IgD-negative memory B cell (primary cell): ENCODE measurements at regions not wholly inside any gene's neighbourhood (a gene's known extent, or its start where the extent isn't known, plus 50 kb on each side); places are given as distances from the start of the nearest gene placed in this dataset.

Source experiments
- H3K27ac Mint-ChIP-seq, 3 donors: one replicate each; pipeline ENCODE4 v1.8.0; 2020 to 2022; ENCODE audit warnings: mild to moderate bottlenecking in 3 of 3, mixed read lengths in 3 of 3, moderate library complexity in 1 of 3
- H3K27me3 Mint-ChIP-seq: one replicate; pipeline ENCODE4 v1.8.0; 2021; ENCODE audit warnings: mixed read lengths
- H3K36me3 Mint-ChIP-seq: one replicate; pipeline ENCODE4 v1.8.0; 2020; ENCODE audit warnings: mild to moderate bottlenecking, mixed read lengths
- H3K4me1 Mint-ChIP-seq, 3 donors: one replicate each; pipeline ENCODE4 v1.8.0; 2020 to 2022; ENCODE audit warnings: mixed read lengths in 3 of 3, mild to moderate bottlenecking in 1 of 3
- H3K4me3 Mint-ChIP-seq, 4 donors: one replicate each; pipeline ENCODE4 v1.8.0; 2020 to 2022; ENCODE audit warnings: mild to moderate bottlenecking in 4 of 4, mixed read lengths in 4 of 4, moderate library complexity in 3 of 4
- H3K9me3 Mint-ChIP-seq, 3 donors: one replicate each; pipeline ENCODE4 v1.8.0; 2020 to 2021; ENCODE audit warnings: mixed read lengths in 3 of 3, mild to moderate bottlenecking in 1 of 3

- H3K27ac Mint-ChIP-seq, result no peak overlapping the region
- H3K4me1 Mint-ChIP-seq, result peaks cover 19 to 25% (median 22%) of the 10 kb centered on the region in 3 donors
- H3K9me3 Mint-ChIP-seq, result peaks cover 0 to 3% (median 3%) of the 10 kb centered on the region in 3 donors
- H3K27me3 Mint-ChIP-seq, result no peaks in the 10 kb centered on the region
- peaks cover 2% of the 10 kb centered on the region for H3K36me3 Mint-ChIP-seq
- H3K4me3 Mint-ChIP-seq, result peak overlapping the region in 1 of 4 donors; percentile 48
Observed at GRCh38 chr1:87951409-87951808, 622.7 kb downstream of the LMO4 start.

- Mint-ChIP-seq H3K4me1 (peaks cover 19 to 25% (median 22%) of the 10 kb centered on the region in 3 donors), H3K36me3 (peaks cover 2% of the 10 kb centered on the region), H3K4me3 (peak overlapping the region in 2 of 4 donors; percentile 10 to 48), H3K27ac (peak overlapping the region in 2 of 3 donors; percentile 17 to 33), H3K27me3 (no peaks in the 10 kb centered on the region), H3K9me3 (peaks cover 0 to 3% (median 3%) of the 10 kb centered on the region in 3 donors)
Observed at GRCh38 chr1:87951852-87952251, 623.2 kb downstream of the LMO4 start.

GRCh38 chr1:87953121-87953520 is 624.4 kb downstream of the LMO4 start:
- no peak overlapping the region for H3K27ac Mint-ChIP-seq
- no peaks in the 10 kb centered on the region for H3K27me3 Mint-ChIP-seq
- no peaks in the 10 kb centered on the region for H3K36me3 Mint-ChIP-seq
- peak overlapping the region in 1 of 4 donors; percentile 30 for H3K4me3 Mint-ChIP-seq
- H3K9me3 Mint-ChIP-seq, result peaks cover 0 to 3% (median 3%) of the 10 kb centered on the region in 3 donors
- peaks cover 19 to 25% (median 22%) of the 10 kb centered on the region in 3 donors for H3K4me1 Mint-ChIP-seq

- Mint-ChIP-seq H3K9me3 (peaks cover 0 to 3% (median 0%) of the 10 kb centered on the region in 3 donors), H3K4me1 (peaks cover 19 to 25% (median 22%) of the 10 kb centered on the region in 3 donors), H3K36me3 (no peaks in the 10 kb centered on the region), H3K27me3 (no peaks in the 10 kb centered on the region), H3K4me3 (peak overlapping the region in 1 of 4 donors; percentile 74), H3K27ac (peak overlapping the region in 1 of 3 donors; percentile 34)
Observed at GRCh38 chr1:87953732-87954344, 625.2 kb downstream of the LMO4 start.

- H3K9me3 Mint-ChIP-seq, result no peaks in the 10 kb centered on the region
- no peaks in the 10 kb centered on the region for H3K27me3 Mint-ChIP-seq
- no peak overlapping the region for H3K27ac Mint-ChIP-seq
Observed at GRCh38 chr1:87955038-87955437, 626.4 kb downstream of the LMO4 start.

GRCh38 chr1:87956072-87956471 is 627.4 kb downstream of the LMO4 start:
- H3K27ac Mint-ChIP-seq, result no peak overlapping the region
- H3K4me3 Mint-ChIP-seq, result no peak overlapping the region
- H3K9me3 Mint-ChIP-seq, result no peaks in the 10 kb centered on the region
- H3K36me3 Mint-ChIP-seq, result no peaks in the 10 kb centered on the region
- no peaks in the 10 kb centered on the region for H3K27me3 Mint-ChIP-seq
- peaks cover 17 to 25% (median 18%) of the 10 kb centered on the region in 3 donors for H3K4me1 Mint-ChIP-seq

More at GRCh38 chr1:87955038-87955437, 626.4 kb downstream of the LMO4 start:
- peaks cover 19 to 25% (median 22%) of the 10 kb centered on the region in 3 donors for H3K4me1 Mint-ChIP-seq
- no peaks in the 10 kb centered on the region for H3K36me3 Mint-ChIP-seq
- H3K4me3 Mint-ChIP-seq, result no peak overlapping the region

GRCh38 chr1:87956750-87957149 is 628.1 kb downstream of the LMO4 start:
- no peak overlapping the region for H3K4me3 Mint-ChIP-seq

GRCh38 chr1:87957331-87957730 is 628.7 kb downstream of the LMO4 start:
- Mint-ChIP-seq H3K27ac (peak overlapping the region in 1 of 3 donors; percentile 3), H3K4me3 (no peak overlapping the region), H3K4me1 (peaks cover 7 to 12% (median 9%) of the 10 kb centered on the region in 3 donors), H3K27me3 (no peaks in the 10 kb centered on the region), H3K9me3 (no peaks in the 10 kb centered on the region), H3K36me3 (no peaks in the 10 kb centered on the region)

More at GRCh38 chr1:87956750-87957149, 628.1 kb downstream of the LMO4 start:
- no peaks in the 10 kb centered on the region for H3K9me3 Mint-ChIP-seq
- H3K4me1 Mint-ChIP-seq, result peaks cover 13 to 18% (median 15%) of the 10 kb centered on the region in 3 donors
- no peak overlapping the region for H3K27ac Mint-ChIP-seq
- H3K36me3 Mint-ChIP-seq, result no peaks in the 10 kb centered on the region
- no peaks in the 10 kb centered on the region for H3K27me3 Mint-ChIP-seq

GRCh38 chr1:87958201-87958600 is 629.5 kb downstream of the LMO4 start:
- no peaks in the 10 kb centered on the region for H3K36me3 Mint-ChIP-seq
- no peak overlapping the region for H3K4me3 Mint-ChIP-seq
- H3K27ac Mint-ChIP-seq, result no peak overlapping the region
- H3K9me3 Mint-ChIP-seq, result no peaks in the 10 kb centered on the region
- H3K4me1 Mint-ChIP-seq, result peaks cover 4 to 8% (median 6%) of the 10 kb centered on the region in 3 donors
- H3K27me3 Mint-ChIP-seq, result no peaks in the 10 kb centered on the region

GRCh38 chr1:87958716-87959115 is 630.0 kb downstream of the LMO4 start:
- Mint-ChIP-seq H3K27ac (no peak overlapping the region), H3K27me3 (no peaks in the 10 kb centered on the region), H3K36me3 (no peaks in the 10 kb centered on the region), H3K9me3 (no peaks in the 10 kb centered on the region), H3K4me3 (no peak overlapping the region), H3K4me1 (peaks cover 2 to 4% (median 3%) of the 10 kb centered on the region in 3 donors)

- H3K36me3 Mint-ChIP-seq, result no peaks in the 10 kb centered on the region
- no peaks in the 10 kb centered on the region for H3K4me1 Mint-ChIP-seq
- no peak overlapping the region for H3K27ac Mint-ChIP-seq
- no peak overlapping the region for H3K4me3 Mint-ChIP-seq
- no peaks in the 10 kb centered on the region for H3K27me3 Mint-ChIP-seq
- no peaks in the 10 kb centered on the region for H3K9me3 Mint-ChIP-seq
Observed at GRCh38 chr1:87959236-87959635, 630.6 kb downstream of the LMO4 start.

- Mint-ChIP-seq H3K4me1 (no peaks in the 10 kb centered on the region), H3K27me3 (no peaks in the 10 kb centered on the region), H3K27ac (no peak overlapping the region), H3K36me3 (no peaks in the 10 kb centered on the region), H3K4me3 (no peak overlapping the region), H3K9me3 (no peaks in the 10 kb centered on the region)
Observed at GRCh38 chr1:87961992-87962391, 633.3 kb downstream of the LMO4 start.

GRCh38 chr1:87963556-87963955 is 634.9 kb downstream of the LMO4 start:
- no peaks in the 10 kb centered on the region for H3K9me3 Mint-ChIP-seq
- no peaks in the 10 kb centered on the region for H3K27me3 Mint-ChIP-seq

GRCh38 chr1:87965193-87965592 is 636.5 kb downstream of the LMO4 start:
- Mint-ChIP-seq H3K27me3 (no peaks in the 10 kb centered on the region), H3K9me3 (no peaks in the 10 kb centered on the region), H3K27ac (no peak overlapping the region), H3K4me3 (no peak overlapping the region), H3K4me1 (no peaks in the 10 kb centered on the region), H3K36me3 (no peaks in the 10 kb centered on the region)

More at GRCh38 chr1:87963556-87963955, 634.9 kb downstream of the LMO4 start:
- H3K4me3 Mint-ChIP-seq, result no peak overlapping the region
- no peak overlapping the region for H3K27ac Mint-ChIP-seq
- H3K36me3 Mint-ChIP-seq, result no peaks in the 10 kb centered on the region
- H3K4me1 Mint-ChIP-seq, result no peaks in the 10 kb centered on the region

- H3K4me3 Mint-ChIP-seq, result no peak overlapping the region
- no peaks in the 10 kb centered on the region for H3K27me3 Mint-ChIP-seq
- no peak overlapping the region for H3K27ac Mint-ChIP-seq
- no peaks in the 10 kb centered on the region for H3K4me1 Mint-ChIP-seq
- H3K9me3 Mint-ChIP-seq, result no peaks in the 10 kb centered on the region
- no peaks in the 10 kb centered on the region for H3K36me3 Mint-ChIP-seq
Observed at GRCh38 chr1:87968197-87968955, 639.7 kb downstream of the LMO4 start.
